Astrocyte of the cerebellum (primary cell): ENCODE measurements at regions not wholly inside any gene's neighbourhood (a gene's known extent, or its start where the extent isn't known, plus 50 kb on each side); places are given as distances from the start of the nearest gene placed in this dataset.

Experiments
- DNase-seq: peaks from one replicate; pipeline ENCODE4 v3.0.0-alpha.2; 2011; ENCODE audit warnings: low read depth
- H3K4me3 ChIP-seq: 2 replicates; pipeline ENCODE4 v1.5.1; 2011; ENCODE audit warnings: mild to moderate bottlenecking, low read depth, low read length, moderate library complexity
- in situ Hi-C: cut with HindIII; loops from 2 replicates; pipeline ENCODE4 v1.10.0; 2017; ENCODE audit warnings: low sequenced_read_pairs
- TF ChIP-seq, protein P1 (sequence below): IDR thresholded peaks from 2 replicates; pipeline ENCODE4 v1.5.1; 2012; ENCODE audit warnings: low read length, low read depth, moderate library complexity, mild to moderate bottlenecking; ENCODE audit errors: missing control alignments

GRCh38 chr16:14338236-14338635, 267.1 kb downstream of the MRTFB start:
- in situ Hi-C loops, result no loop called here
- no peak overlapping the region for H3K4me3 ChIP-seq
- TF ChIP-seq, protein P1, sequence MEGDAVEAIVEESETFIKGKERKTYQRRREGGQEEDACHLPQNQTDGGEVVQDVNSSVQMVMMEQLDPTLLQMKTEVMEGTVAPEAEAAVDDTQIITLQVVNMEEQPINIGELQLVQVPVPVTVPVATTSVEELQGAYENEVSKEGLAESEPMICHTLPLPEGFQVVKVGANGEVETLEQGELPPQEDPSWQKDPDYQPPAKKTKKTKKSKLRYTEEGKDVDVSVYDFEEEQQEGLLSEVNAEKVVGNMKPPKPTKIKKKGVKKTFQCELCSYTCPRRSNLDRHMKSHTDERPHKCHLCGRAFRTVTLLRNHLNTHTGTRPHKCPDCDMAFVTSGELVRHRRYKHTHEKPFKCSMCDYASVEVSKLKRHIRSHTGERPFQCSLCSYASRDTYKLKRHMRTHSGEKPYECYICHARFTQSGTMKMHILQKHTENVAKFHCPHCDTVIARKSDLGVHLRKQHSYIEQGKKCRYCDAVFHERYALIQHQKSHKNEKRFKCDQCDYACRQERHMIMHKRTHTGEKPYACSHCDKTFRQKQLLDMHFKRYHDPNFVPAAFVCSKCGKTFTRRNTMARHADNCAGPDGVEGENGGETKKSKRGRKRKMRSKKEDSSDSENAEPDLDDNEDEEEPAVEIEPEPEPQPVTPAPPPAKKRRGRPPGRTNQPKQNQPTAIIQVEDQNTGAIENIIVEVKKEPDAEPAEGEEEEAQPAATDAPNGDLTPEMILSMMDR, result no peak
- DNase-seq, result no peak

DNA sequence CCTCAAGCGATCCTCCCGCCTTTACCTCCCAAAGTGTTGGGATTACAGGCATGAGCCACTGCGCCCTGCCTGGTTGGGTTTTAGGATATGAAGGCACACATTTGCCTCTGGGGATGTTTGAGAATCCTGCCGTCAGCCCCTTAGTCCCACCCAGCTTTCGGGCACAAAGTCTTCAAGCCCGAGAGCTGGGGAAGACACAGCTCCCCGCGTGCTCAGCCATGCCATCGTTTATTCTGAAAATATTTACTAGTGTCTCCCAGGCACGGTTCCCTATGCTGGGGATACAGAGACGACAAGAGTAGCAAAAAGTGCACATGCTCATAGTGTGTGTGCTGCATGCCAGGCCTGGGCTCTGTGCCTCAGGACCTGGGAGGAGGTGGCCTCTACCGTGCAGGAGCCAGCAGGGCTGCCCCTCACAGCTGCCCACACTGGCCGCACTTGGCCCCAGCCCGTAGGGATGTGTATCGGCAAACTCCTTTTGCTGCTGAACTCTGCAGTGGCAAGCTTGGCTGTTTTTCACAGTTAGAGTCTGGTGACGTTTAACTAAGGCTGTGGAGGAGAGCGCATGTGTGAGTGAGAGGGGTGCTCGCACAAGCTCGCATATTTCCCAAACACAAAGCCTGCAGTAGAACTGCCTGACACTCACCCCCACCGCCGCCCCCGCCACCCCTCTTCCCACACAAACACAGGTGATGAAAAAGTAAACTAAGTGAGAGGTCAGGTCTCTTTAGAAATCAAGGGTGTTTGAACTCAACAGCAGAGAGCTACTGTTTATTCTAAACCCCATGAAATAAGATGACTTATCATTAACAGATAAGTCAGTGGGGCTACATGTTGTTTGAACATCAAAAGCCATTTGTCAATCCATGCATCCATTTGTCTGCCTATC, 266.4 kb downstream of the MRTFB start:
- in situ Hi-C loops, result no loop called here
- H3K4me3 ChIP-seq, result no peak overlapping the region
- TF ChIP-seq, protein P1, result no peak
- DNase-seq, result no peak

GRCh38 chr16:14335297-14335696, 264.2 kb downstream of the MRTFB start:
- H3K4me3 ChIP-seq, result no peak overlapping the region
- TF ChIP-seq, protein P1, result no peak
- DNase-seq, result no peak
- in situ Hi-C loops, result no loop called here

DNA sequence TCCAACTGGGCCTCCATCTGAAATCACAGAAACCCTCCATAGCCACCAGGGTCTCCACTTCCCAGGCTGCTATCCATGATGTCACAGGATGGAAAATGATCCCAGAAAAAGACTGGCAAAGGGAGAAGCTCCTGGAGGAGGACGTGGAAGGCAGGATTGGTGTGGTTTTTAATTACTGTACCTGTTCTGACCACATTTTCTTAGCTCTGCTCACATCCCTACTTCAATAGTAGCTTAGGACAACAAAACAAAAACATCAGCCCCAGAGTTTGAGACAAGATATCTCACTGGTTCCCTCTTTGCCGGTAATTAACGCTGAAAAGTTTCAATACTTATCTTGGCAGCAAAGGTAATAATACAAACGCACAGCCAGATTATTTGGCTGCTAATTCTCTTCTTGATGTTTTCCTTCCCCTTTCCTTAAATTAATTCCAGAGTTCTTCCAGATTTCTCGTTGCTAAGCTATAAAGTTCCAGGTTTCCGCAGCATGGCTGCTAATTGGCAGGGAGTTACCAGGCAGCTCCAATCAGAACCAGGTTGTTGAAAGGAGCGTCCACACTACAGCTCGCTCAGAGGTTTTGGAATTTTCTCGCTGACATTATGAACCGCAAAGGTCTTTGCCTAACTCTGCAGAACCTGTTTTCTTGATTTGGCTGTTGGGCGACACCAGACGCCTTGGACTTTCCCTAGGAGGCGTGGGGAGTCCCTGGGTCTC, 263.4 kb downstream of the MRTFB start:
- in situ Hi-C loops, result no loop called here
- no peak for DNase-seq
- TF ChIP-seq, protein P1, result no peak
- H3K4me3 ChIP-seq, result no peak overlapping the region

GRCh38 chr16:14333361-14333760, 262.2 kb downstream of the MRTFB start:
- TF ChIP-seq, protein P1, result no peak
- DNase-seq, result no peak
- in situ Hi-C loops, result no loop called here
- H3K4me3 ChIP-seq, result no peak overlapping the region

GRCh38 chr16:14331020-14331419, 259.9 kb downstream of the MRTFB start:
- TF ChIP-seq, protein P1, result no peak
- in situ Hi-C loops, result no loop called here
- no peak for DNase-seq
- no peak overlapping the region for H3K4me3 ChIP-seq
